Fibroblast of skin of scalp (primary cell): ENCODE measurements at regions not wholly inside any gene's neighbourhood (a gene's known extent, or its start where the extent isn't known, plus 50 kb on each side); places are given as distances from the start of the nearest gene placed in this dataset.
"Not testable (repeated sequence)": the region's sequence is repeated elsewhere in the genome, so short reads cannot be mapped to it uniquely, and the experiment has no call there.

ENCODE experiments used
- DNase-seq: peaks from one replicate; pipeline ENCODE4 v3.0.0-alpha.2; 2013

DNA sequence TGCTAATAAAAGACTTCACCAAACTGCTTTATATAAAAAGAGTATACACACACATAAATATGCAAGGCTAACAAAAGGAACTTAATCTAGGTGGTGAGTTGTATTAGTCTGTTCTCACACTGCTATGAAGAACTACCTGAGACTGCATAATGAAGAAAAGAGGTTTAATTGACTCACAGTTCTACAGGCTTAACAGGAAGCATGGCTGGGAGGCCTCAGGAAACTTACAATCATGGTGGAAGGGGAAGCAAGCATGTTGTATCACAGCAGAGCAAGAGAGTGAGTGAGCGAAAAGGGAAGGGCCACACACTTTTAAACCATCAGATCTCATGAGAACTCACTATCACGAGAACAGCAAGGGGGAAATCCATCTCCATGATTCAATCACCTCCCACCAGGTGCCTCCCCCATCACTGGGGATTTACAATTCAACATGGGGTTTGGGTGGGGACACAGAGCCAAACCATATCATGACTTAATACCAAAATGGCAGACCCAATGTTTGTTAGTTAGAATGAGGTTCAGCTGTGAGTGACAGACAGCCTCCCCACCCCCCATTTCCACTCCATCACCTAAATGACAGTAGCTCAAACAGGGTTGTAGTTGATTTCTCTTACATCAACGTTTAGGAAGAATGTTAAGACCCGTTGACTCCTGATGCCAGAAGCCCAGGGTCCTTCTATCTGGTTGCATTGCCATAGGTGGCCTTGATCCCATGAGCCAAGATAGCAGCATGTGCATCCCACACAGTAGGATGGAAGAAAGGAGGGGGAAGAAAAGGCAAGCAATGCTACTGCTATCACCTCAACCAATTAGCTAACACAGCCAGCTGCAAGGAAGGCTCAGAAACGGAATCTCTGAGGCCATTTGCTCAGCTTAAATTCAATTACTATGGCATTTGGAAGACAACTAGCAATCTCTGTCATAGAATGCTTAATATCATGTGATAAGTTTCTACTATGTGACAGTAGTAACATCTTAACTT lies 77.0 kb downstream of the CCDC71L start:
- no peak for DNase-seq

DNA sequence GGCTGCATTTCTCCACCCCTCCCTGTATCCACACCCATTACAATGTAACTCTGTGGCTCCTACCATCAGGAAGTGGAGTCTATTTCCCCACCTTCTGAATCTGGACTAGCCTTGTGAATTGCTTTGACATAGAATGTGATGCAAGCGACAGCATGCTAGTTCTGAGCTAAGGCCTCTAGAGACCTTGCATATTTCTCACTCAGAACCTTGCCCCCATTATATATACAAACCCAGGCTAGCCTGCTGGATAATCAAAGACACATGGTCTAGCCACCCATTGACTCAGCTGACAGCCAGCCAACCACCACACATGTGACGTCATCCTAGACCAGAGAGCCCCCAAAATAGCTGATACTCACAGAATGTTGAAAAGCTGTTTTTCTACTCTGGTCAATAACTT lies 77.9 kb downstream of the CCDC71L start:
- peak; percentile 84 for DNase-seq

DNA sequence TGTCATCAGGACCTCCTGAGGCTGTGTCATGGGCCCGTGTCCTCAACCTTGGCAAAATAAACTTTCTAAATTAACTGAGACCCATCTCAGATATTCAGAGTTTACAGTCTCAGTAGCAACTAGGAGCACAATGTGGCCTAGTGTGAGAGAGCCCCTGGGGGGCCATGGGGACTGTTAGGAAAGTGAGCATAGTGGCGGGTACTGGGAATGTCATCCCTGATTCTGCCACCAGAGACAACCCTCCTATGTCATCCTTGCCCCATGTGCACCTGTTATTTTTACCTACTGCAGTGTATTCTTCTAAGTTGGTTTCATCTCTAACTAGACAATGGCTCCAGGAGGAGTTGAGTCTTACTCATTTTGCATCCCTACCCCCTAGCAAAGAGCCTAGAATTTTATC lies 78.6 kb downstream of the CCDC71L start:
- DNase-seq = no peak

DNA sequence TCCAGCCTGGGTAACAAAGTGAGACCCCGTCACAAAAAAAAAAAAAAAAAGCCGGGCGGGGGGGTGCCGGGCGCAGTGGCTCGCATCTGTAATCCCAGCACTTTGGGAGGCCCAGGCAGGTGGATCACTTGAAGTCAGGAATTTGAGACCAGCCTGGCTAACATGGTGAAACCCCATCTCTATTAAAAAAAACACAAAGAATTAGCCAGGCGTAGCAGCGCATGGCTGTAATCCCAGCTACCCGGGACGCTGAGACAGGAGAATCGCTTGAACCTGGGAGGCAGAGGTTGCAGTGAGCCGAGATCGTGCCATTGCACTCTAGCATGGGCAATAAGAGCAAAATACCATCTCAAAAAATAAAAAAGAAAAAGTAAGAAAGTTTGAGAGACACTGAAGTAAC lies 81.9 kb downstream of the CCDC71L start:
- DNase-seq = not testable (repeated sequence)

DNA sequence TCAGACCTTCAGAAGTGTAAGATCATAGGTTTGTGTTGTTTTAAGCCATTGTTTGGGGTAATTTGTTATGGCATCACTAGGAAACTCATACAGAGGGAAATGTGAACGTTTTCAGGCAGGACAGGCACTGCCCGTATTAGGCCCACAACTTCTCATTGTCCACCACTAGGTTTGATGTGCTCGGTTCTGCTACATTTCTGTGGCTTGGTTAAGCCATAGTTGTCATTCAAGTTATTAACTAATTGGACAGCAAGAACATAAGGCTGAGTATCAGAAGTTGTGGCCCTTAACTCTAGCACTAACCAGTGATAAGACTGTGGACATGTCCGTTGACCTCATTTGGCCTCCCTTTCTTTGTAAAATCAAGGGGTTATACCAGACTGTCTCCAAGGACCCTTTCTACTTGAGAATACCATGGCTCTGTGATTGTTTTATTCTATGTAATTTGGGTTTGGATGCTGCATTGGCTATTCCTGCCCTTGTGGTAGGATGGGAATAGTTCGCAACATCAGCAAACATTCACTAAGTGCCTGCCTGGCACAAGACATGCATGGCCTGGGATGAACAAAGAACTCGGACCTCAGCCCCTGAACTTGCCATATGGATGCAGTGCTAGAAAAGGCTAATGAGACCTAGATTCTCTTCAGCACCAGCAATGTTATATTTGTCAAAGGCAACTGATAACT lies 85.7 kb downstream of the CCDC71L start:
- DNase-seq = no peak

DNA sequence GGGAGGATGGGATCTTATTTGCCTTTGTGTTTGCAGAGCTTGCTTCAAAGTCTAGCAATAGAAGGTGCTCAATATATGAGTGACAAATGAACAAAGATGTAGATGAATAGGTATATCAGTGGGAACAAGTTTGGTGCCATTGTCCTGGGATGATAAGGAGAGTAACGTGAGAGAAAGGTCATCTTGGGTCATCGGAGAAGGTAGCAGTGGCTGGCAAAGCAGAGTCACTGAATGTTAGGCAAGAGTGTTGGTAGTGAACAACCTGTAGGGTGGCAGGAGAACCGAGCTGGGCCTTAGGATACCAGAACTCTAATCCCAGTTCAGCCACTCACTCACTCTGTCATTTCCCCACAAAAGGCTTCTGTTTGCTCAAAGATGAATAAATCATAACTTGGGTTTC lies 87.2 kb downstream of the CCDC71L start:
- no peak for DNase-seq

DNA sequence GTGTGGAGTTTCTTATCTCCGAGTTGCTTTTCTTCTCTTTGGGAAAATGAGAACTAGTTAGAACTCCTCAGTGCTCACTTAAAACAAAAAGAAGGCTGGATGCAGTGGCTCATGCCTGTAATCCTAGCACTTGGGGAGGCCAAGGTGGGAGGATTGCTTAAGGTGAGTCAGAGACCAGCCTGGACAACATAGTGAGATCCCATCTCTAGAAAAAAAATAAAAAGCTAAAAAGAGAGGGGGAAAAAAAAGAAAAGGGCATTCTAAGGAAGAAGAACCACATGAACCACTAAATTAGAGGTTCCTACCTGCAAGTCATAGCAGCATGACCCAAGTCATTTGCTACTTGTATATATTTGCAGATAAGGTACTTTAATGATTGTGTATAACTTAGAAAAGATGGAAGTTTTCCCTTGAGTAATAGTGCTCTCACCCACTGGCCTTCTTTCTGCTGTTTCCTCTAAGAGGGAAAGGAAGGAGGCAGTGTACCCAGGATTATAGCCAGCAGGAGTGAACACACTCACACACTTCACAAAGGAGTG lies 87.8 kb downstream of the CCDC71L start:
- DNase-seq = no peak

DNA sequence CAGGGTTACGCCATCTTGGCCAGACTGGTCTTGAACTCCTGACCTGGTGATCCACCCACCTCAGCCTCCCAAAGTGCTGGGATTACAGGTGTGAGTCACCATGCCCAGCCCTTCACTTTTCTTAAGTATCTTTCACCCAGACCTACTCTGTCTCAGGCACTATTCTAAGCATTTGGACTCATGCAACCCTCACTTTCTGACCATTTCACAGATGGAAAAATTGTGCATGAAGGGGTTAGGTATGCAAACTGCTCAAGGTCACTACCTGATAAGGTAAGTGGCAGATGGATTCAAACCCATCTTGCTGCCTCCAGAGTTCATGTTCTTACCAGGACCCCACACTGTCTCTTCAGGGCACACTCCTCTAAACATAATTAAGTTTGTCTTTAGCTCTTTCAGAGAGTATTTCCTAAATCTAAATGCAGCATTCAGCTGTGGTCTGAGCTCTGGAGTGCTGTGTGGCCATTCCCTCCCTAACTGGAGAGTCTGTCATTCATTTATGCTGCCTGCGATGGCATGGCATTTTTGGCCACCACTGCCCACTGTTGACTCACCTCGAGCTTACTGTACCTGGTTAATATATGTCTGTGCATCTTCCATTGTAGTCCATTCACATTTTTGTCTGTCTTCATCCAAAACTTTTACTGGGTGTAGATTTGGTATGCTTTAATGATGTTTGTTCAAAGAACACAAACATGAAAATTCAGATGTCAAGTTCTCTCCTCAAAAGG lies 88.4 kb downstream of the CCDC71L start:
- no peak for DNase-seq

DNA sequence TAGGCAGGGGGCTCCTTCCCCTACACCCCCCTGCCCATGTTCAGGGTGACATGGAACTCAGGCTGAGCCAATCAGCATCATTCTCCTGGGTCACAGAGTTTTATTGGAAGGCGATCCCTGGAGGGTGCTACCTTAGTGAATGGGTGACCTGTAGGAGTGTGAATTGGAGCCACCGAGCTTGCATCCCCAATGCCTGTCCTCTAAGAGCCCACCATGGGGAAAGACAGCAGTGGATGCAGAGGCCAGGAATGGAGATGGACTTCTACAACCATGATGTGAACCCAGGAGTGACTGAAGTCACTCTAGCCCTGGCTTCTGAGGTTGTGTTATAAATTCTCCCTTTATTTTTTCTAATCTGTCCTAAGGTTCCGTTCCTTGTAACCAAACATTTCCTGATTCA lies 89.4 kb downstream of the CCDC71L start:
- no peak for DNase-seq

DNA sequence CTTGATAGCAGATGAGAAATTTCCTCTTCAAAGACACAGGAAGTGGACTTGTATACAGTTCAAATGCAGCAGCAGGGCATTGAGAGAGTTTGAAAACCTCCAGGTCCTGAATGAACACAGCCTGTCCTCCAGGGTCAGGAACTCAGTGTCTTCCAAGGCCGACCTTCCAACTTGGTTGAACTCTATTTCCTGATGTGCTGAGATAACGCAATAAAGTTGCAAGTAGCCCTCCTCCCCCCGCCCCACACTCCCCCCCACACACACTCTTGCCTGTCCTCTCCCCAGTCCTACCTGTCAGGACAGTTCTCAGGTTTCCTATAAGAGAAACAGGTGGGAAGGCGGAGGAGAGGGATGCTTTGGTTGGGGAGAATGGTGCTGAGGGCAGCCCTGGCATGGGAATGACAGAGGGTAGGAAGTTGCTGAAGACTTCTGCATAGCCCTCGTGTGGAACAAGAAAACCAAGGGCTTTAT lies 90.0 kb downstream of the CCDC71L start:
- DNase-seq = no peak

DNA sequence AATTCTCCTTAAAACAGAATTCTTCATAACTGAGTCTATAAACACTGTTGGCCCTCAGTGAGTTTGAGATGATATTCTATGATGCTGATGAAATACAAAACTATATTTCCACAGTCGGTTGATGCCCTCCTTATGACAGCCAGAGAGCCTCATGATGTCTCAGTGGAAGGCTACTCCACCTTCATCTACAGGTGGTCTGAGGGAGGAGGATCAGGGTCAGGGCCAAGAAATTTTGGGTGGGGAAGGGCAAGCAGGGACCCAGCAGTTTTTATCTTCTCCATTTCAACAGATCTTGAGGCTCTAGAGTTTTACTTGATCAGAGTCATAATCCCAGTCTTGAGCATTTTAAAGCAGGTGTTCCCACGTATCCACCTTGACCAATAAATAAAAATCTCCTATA lies 90.8 kb downstream of the CCDC71L start:
- DNase-seq = no peak

DNA sequence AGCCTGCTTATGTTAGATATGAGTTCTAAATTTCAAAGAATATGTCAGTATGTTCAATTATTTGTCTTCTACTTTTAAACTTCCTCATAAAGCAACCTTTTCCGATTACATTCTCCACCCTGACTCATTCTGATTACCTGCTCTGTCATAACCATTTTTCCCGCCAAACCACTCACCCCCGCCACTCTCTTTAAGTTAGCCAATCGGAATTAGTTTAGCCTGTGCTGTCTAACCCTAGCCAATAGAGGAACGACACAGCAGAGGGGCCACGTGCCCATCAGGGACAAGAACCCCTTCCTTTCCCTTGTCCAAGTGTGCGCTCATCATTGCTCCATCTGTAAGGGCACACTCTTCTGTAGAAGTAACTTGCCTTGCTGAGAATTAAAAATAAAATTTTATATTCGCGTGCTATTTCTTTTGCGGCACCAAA lies 91.4 kb downstream of the CCDC71L start:
- DNase-seq = no peak

DNA sequence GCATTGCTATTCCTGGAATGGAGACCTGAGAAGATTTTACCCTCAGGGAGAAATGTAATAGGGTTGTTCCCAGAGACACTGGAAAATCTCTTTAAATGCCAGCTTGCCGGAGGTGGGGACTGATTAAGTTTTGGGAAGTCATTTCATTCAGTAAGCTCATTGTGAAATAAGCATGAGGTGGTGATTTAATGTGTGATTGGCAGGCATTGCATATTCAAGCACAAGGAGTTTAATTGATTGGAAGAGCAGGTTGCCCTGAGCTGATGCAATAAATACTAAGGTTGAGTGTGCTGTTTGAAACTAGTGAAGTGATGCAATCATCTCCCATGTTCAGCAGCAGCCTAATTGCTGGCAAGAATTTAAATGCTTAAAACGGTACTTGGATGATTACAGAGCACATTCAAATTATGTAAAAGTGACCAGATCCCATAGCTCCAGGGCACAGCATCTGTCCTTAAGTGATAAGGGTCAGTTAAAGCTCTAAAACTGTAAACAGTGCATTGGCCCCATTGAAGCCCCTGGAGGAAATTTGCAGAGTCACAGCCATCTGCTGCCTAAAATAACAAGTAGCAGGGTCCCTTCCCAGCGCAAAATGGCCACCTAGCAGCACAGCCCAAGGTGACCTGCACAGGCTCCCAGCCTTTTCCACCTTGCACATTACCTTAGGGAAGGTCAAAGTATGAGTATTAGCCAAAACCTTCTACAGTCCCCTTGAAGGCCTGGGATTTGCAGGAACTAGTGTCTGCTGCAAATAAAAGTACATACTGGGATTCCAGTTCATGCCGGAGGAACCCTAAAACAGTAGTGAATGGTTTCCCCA lies 92.1 kb downstream of the CCDC71L start:
- peak; percentile 85 for DNase-seq

DNA sequence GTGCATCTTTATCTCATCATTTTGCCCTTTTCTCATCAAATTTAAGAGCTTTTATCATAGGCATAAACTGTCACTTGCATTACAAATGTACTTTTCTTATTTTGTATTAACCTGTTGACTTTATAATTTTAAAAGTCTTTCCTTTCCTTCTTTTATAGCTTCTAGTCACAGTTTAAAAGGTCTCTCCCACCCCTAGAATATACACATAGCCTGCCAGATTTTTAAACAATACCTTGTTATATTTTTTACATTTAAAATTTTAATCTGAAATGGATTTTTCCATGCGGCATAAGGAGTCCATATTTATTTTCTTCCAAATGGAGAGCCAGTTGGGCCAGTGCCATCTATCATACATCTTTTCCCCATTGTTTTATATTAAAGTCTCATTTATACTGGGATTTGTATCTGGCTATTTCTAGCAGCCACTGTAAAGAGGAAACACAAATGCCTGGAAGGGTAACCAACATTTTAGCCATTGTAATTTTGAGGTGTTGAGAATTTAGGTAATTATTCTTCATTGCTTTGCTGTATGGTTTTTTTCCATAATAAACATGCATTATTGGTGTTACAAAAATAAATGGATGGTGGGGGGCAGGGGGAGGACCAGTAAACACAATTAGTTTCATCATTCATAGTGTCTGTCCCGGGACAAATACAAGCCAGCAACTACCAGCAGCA lies 92.8 kb downstream of the CCDC71L start:
- no peak for DNase-seq

DNA sequence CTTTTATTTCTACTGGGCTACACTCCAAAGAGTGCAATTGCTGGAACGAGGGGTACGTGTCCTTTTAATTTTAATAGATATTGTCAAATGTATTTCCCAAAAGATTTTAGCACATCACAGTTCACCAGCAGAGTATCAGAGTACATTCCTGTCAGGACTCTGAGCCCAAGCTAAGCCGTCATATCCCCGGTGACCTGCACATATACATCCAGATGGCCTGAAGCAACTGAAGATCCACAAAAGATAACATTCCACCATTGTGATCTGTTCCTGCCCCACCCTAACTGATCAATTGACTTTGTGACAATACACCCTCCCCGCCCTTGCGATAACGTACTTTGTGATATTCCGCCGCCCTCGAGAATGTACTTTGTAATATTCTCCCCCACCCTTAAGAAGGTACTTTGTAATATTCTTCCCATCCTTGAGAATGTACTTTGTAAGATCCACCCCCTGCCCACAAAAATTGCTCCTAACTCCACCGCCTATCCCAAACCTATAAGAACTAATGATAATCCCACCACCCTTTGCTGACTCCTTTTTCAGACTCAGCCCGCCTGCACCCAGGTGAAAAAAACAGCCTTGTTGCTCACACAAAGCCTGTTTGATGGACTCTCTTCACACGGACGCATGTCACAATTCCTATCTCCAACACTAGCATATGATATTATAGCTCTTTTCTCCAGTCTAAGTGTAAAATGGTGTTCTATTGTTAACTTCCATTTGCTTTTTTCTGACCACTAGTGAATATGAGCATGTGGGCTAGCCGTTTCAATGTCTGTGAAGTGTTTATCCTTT lies 93.6 kb downstream of the CCDC71L start:
- DNase-seq = not testable (repeated sequence)

DNA sequence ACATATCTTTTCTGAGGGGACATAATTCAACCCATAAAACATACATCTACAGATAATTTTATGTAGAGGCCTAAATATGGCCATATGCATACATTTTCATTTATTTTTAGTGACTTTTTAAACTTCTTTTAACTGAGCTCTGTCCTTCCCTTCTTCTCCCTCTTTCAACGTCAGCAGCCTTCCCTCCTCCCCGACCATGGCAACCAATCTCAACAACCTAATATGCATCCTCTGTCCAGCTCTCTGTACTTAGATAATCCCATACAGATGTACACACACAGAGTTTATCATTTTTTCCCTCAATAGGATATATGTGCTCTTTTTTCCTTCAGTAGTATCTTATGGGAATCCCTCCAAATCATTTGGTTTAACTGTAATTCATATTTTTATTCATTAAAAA lies 94.3 kb downstream of the CCDC71L start:
- no peak for DNase-seq

DNA sequence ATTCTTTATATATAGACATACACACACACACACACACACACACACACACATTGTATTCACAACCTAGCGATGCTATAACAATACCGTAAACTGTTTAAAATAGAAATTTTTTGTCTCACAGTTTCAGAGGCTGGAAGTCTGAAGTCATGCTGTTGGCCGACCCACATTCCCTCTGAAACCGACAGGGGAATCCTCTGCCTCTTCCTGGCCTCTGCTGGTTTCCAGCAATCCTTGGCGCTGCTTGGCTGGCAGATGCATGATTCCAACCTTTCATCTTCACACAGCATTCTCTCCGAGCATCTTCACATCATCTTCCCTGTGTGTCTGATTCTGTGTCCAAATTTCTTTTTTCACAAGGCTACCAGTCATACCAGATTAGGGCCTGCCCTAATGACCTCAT lies 94.8 kb downstream of the CCDC71L start:
- DNase-seq = no peak

DNA sequence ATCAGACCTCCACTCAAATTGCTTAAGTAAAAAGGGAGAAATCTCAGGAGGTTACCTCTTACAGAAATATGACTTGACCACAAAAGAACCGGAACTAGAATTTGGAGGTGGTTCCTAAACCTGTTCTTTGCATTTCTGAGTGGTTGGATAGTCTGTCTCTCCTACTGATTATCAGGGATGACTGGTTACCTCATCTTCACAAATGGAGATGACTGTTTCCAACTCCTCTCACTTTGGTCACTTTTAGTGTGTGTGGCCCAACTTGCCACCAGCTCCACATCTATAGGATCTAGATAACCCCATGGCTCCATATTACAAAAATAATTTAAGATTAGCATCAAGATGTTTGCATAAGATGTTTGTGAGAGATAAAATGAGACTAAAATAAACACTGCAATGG lies 95.5 kb downstream of the CCDC71L start:
- DNase-seq = no peak

DNA sequence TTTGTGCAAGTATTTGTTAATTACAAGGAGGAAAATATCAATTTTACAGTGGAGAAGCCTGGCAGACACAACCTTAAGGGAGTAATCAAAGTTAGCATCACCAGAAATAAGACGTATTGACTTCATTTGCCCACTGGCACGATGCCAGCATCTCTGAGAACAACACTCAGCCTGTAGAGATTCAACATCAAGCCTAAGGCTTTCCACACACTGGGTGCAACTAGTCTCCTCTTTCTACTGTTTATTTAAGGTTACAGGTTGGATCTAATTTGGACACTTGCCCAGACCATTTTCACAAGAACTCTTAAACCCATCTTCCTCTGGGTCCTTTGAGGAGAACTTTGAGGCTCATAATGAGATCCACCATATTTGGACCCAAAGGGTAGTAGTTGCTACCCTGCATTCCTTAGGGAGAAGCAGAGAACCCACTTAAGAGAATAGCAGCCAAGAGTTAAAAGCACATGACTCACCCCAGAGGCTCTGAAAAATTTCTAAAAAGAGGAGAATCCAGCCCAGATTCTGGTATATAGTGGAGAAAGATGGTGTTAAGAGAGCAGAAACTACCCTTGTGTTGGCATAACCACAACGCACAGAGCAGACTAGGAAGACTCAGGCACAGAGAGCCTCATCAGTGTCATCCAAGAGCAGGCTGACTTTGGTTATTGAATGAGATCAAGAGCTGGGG lies 97.3 kb downstream of the CCDC71L start:
- no peak for DNase-seq
